ENCODE measurements at regions not wholly inside any gene's neighbourhood (a gene's known extent, or its start where the extent isn't known, plus 50 kb on each side); places are given as distances from the start of the nearest gene placed in this dataset.

GRCh38 chr10:6770846-6771245 is 190.8 kb upstream of the PRKCQ start:
- H2BK15ac ChIP-seq (ENCODE audit: low read depth, poor library complexity, severe bottlenecking) = no peak overlapping the region
- no peaks in the 10 kb centered on the region for H3K79me1 ChIP-seq (replicated peaks; ENCODE audit: low read length, poor library complexity, severe bottlenecking)
- H3K4me2 ChIP-seq (ENCODE audit: low read length, poor library complexity, severe bottlenecking) = no peak overlapping the region
- no peaks in the 10 kb centered on the region for H3K9me3 ChIP-seq (ENCODE audit: control insufficient read depth, low read length)
- H2AK5ac ChIP-seq (ENCODE audit: low read length, severe bottlenecking) = no peak overlapping the region
- no peak overlapping the region for H3K14ac ChIP-seq (ENCODE audit: low read length in 2 of 2)
- peak overlapping the region; percentile 3 to 72 for H2BK12ac ChIP-seq (ENCODE audit: low read length in 2 of 2)
- H3K18ac ChIP-seq (ENCODE audit: low read depth in 1 of 2, low read length in 2 of 2) = peak overlapping the region in 1 of 2 experiments; percentile 56
- H3K9ac ChIP-seq (ENCODE audit: low read length) = no peak overlapping the region
- peak; percentile 35 for DNase-seq
- peak overlapping the region in 1 of 2 experiments; percentile 11 for H3K4ac ChIP-seq (ENCODE audit: low read depth in 1 of 2, low read length in 2 of 2)
- no peak overlapping the region for H2BK120ac ChIP-seq (ENCODE audit: low read depth, low read length)
- H4K91ac ChIP-seq (ENCODE audit: low read length) = no peak overlapping the region
- H3K27ac ChIP-seq (ENCODE audit: low read length, poor library complexity, severe bottlenecking) = no peak overlapping the region
- H3K27me3 ChIP-seq (ENCODE audit: control insufficient read depth in 1 of 2, insufficient read depth in 1 of 2, low read length in 2 of 2) = no peaks in the 10 kb centered on the region
- no peak overlapping the region for H3K23ac ChIP-seq (ENCODE audit: low read length in 2 of 2)
- WGBS = 43% methylated on average over 2 of the region's 6 CpGs
- no peak overlapping the region for H3K4me3 ChIP-seq (ENCODE audit: insufficient read depth in 1 of 2, low read depth in 1 of 2, low read length in 2 of 2)
- H2BK5ac ChIP-seq (ENCODE audit: low read depth, low read length, poor library complexity, severe bottlenecking) = no peak overlapping the region
- H2AFZ ChIP-seq (ENCODE audit: low read depth, low read length) = no peak overlapping the region
- H3K36me3 ChIP-seq (ENCODE audit: control insufficient read depth in 1 of 2, insufficient read depth in 2 of 2, low read depth in 1 of 2, low read length in 2 of 2) = no peaks in the 10 kb centered on the region
- H4K8ac ChIP-seq (ENCODE audit: low read length) = peak overlapping the region; percentile 74
- peaks cover 2% of the 10 kb centered on the region for H3K4me1 ChIP-seq (ENCODE audit: control insufficient read depth, insufficient read depth, low read depth, low read length)

GRCh38 chr10:6769704-6770417 is 189.8 kb upstream of the PRKCQ start:
- Histone ChIP-seq H3K27me3 (ENCODE audit: control insufficient read depth in 1 of 2, insufficient read depth in 1 of 2, low read length in 2 of 2) (no peaks in the 10 kb centered on the region), H3K27ac (ENCODE audit: low read length, poor library complexity, severe bottlenecking) (no peak overlapping the region), H2BK12ac (ENCODE audit: low read length in 2 of 2) (peak overlapping the region in 1 of 2 experiments; percentile 95), H3K4me1 (ENCODE audit: control insufficient read depth, insufficient read depth, low read depth, low read length) (peaks cover 5% of the 10 kb centered on the region), H3K79me1 (replicated peaks; ENCODE audit: low read length, poor library complexity, severe bottlenecking) (no peaks in the 10 kb centered on the region), H3K4me2 (ENCODE audit: low read length, poor library complexity, severe bottlenecking) (no peak overlapping the region), H2BK15ac (ENCODE audit: low read depth, poor library complexity, severe bottlenecking) (no peak overlapping the region), H2AK5ac (ENCODE audit: low read length, severe bottlenecking) (no peak overlapping the region), H3K9ac (ENCODE audit: low read length) (no peak overlapping the region), H2BK120ac (ENCODE audit: low read depth, low read length) (no peak overlapping the region), H2BK5ac (ENCODE audit: low read depth, low read length, poor library complexity, severe bottlenecking) (no peak overlapping the region), H3K9me3 (ENCODE audit: control insufficient read depth, low read length) (no peaks in the 10 kb centered on the region), H3K4ac (ENCODE audit: low read depth in 1 of 2, low read length in 2 of 2) (peak overlapping the region in 1 of 2 experiments; percentile 88), H3K18ac (ENCODE audit: low read depth in 1 of 2, low read length in 2 of 2) (peak overlapping the region in 1 of 2 experiments; percentile 78), H3K23ac (ENCODE audit: low read length in 2 of 2) (peak overlapping the region in 1 of 2 experiments; percentile 40), H3K14ac (ENCODE audit: low read length in 2 of 2) (no peak overlapping the region), H3K4me3 (ENCODE audit: insufficient read depth in 1 of 2, low read depth in 1 of 2, low read length in 2 of 2) (no peak overlapping the region), H2AFZ (ENCODE audit: low read depth, low read length) (peak overlapping the region; percentile 69), H4K91ac (ENCODE audit: low read length) (no peak overlapping the region), H3K36me3 (ENCODE audit: control insufficient read depth in 1 of 2, insufficient read depth in 2 of 2, low read depth in 1 of 2, low read length in 2 of 2) (no peaks in the 10 kb centered on the region), H4K8ac (ENCODE audit: low read length) (no peak overlapping the region)
- no peak for DNase-seq
- 97% methylated on average over 6 of the region's 6 CpGs for WGBS

GRCh38 chr10:6766131-6766801 is 186.2 kb upstream of the PRKCQ start:
- DNase-seq = no peak
- Histone ChIP-seq H3K18ac (ENCODE audit: low read depth in 1 of 2, low read length in 2 of 2) (peak overlapping the region in 1 of 2 experiments; percentile 12), H3K4me1 (ENCODE audit: control insufficient read depth, insufficient read depth, low read depth, low read length) (peaks cover 7% of the 10 kb centered on the region), H2BK5ac (ENCODE audit: low read depth, low read length, poor library complexity, severe bottlenecking) (no peak overlapping the region), H3K4me2 (ENCODE audit: low read length, poor library complexity, severe bottlenecking) (no peak overlapping the region), H2BK120ac (ENCODE audit: low read depth, low read length) (no peak overlapping the region), H3K36me3 (ENCODE audit: control insufficient read depth in 1 of 2, insufficient read depth in 2 of 2, low read depth in 1 of 2, low read length in 2 of 2) (no peaks in the 10 kb centered on the region), H4K8ac (ENCODE audit: low read length) (no peak overlapping the region), H2BK12ac (ENCODE audit: low read length in 2 of 2) (no peak overlapping the region), H4K91ac (ENCODE audit: low read length) (no peak overlapping the region), H2AFZ (ENCODE audit: low read depth, low read length) (no peak overlapping the region), H3K23ac (ENCODE audit: low read length in 2 of 2) (no peak overlapping the region), H3K9me3 (ENCODE audit: control insufficient read depth, low read length) (no peaks in the 10 kb centered on the region), H3K9ac (ENCODE audit: low read length) (peak overlapping the region; percentile 40), H3K79me1 (replicated peaks; ENCODE audit: low read length, poor library complexity, severe bottlenecking) (no peaks in the 10 kb centered on the region), H2BK15ac (ENCODE audit: low read depth, poor library complexity, severe bottlenecking) (no peak overlapping the region), H3K27ac (ENCODE audit: low read length, poor library complexity, severe bottlenecking) (no peak overlapping the region), H3K14ac (ENCODE audit: low read length in 2 of 2) (no peak overlapping the region), H3K27me3 (ENCODE audit: control insufficient read depth in 1 of 2, insufficient read depth in 1 of 2, low read length in 2 of 2) (no peaks in the 10 kb centered on the region), H3K4ac (ENCODE audit: low read depth in 1 of 2, low read length in 2 of 2) (no peak overlapping the region), H3K4me3 (ENCODE audit: insufficient read depth in 1 of 2, low read depth in 1 of 2, low read length in 2 of 2) (peak overlapping the region in 1 of 2 experiments; percentile 57), H2AK5ac (ENCODE audit: low read length, severe bottlenecking) (no peak overlapping the region)
- 91% methylated on average over 10 of the region's 11 CpGs for WGBS

- Histone ChIP-seq H2AFZ (ENCODE audit: low read depth, low read length) (no peak overlapping the region), H3K79me1 (replicated peaks; ENCODE audit: low read length, poor library complexity, severe bottlenecking) (no peaks in the 10 kb centered on the region)
Observed at GRCh38 chr10:6763423-6763822, 183.3 kb upstream of the PRKCQ start.

More at GRCh38 chr10:6763423-6763822, 183.3 kb upstream of the PRKCQ start:
- 65% methylated on average over 6 of the region's 6 CpGs for WGBS
- peaks cover 0 to 5% of the 10 kb centered on the region in 2 experiments for H3K27me3 ChIP-seq (ENCODE audit: control insufficient read depth in 1 of 2, insufficient read depth in 1 of 2, low read length in 2 of 2)
- no peak overlapping the region for H3K18ac ChIP-seq (ENCODE audit: low read depth in 1 of 2, low read length in 2 of 2)
- DNase-seq = no peak
- no peak overlapping the region for H3K9ac ChIP-seq (ENCODE audit: low read length)
- H4K8ac ChIP-seq (ENCODE audit: low read length) = no peak overlapping the region
- H3K9me3 ChIP-seq (ENCODE audit: control insufficient read depth, low read length) = peaks cover 9% of the 10 kb centered on the region
- no peak overlapping the region for H2AK5ac ChIP-seq (ENCODE audit: low read length, severe bottlenecking)
- peaks cover 6% of the 10 kb centered on the region for H3K4me1 ChIP-seq (ENCODE audit: control insufficient read depth, insufficient read depth, low read depth, low read length)
- no peak overlapping the region for H2BK120ac ChIP-seq (ENCODE audit: low read depth, low read length)
- H3K4me2 ChIP-seq (ENCODE audit: low read length, poor library complexity, severe bottlenecking) = no peak overlapping the region
- H3K27ac ChIP-seq (ENCODE audit: low read length, poor library complexity, severe bottlenecking) = no peak overlapping the region
- H3K4ac ChIP-seq (ENCODE audit: low read depth in 1 of 2, low read length in 2 of 2) = no peak overlapping the region
- no peak overlapping the region for H3K4me3 ChIP-seq (ENCODE audit: insufficient read depth in 1 of 2, low read depth in 1 of 2, low read length in 2 of 2)
- no peaks in the 10 kb centered on the region for H3K36me3 ChIP-seq (ENCODE audit: control insufficient read depth in 1 of 2, insufficient read depth in 2 of 2, low read depth in 1 of 2, low read length in 2 of 2)
- H2BK5ac ChIP-seq (ENCODE audit: low read depth, low read length, poor library complexity, severe bottlenecking) = no peak overlapping the region
- no peak overlapping the region for H4K91ac ChIP-seq (ENCODE audit: low read length)
- no peak overlapping the region for H2BK12ac ChIP-seq (ENCODE audit: low read length in 2 of 2)
- H3K14ac ChIP-seq (ENCODE audit: low read length in 2 of 2) = no peak overlapping the region
- H3K23ac ChIP-seq (ENCODE audit: low read length in 2 of 2) = no peak overlapping the region
- H2BK15ac ChIP-seq (ENCODE audit: low read depth, poor library complexity, severe bottlenecking) = no peak overlapping the region

Measured in mesenchymal stem cell (in vitro differentiated cells and primary cell).